Caco-2 (cell line): ENCODE measurements at regions not wholly inside any gene's neighbourhood (a gene's known extent, or its start where the extent isn't known, plus 50 kb on each side); places are given as distances from the start of the nearest gene placed in this dataset.
"Not testable (repeated sequence)": the region's sequence is repeated elsewhere in the genome, so short reads cannot be mapped to it uniquely, and the experiment has no call there.

Source experiments
- BruUV-seq: library from RNA; stranded (reverse); fragments of 400-500 nt; replicated peaks from 2 replicates; lab custom pipeline; 2021; lab: Mats Ljungman, UMichigan
- CTCF ChIA-PET: fragments of 300-600 bp; sonication (Branson Sonifier 250); formaldehyde crosslinking; loops from one replicate; lab custom pipeline; 2022; ENCODE audit warnings: antibody characterized with exemption; lab: Charles Lee
- POLR2A ChIA-PET: fragments of 300-600 bp; sonication (Branson Sonifier 250); formaldehyde crosslinking; loops from one replicate; lab custom pipeline; 2022; ENCODE audit warnings: antibody characterized with exemption; lab: Charles Lee
- DNase-seq, 2 experiments: peaks; one replicate each; pipeline versions ENCODE4 v3.0.0 to v3.0.0-alpha.2; 2020 to 2022
- H3K27me3 ChIP-seq: replicated peaks from 2 replicates; pipeline ENCODE4 v1.6.0; 2011; ENCODE audit warnings: low read length; ENCODE audit not compliant: control insufficient read depth, insufficient read depth
- H3K36me3 ChIP-seq: 2 replicates; pipeline ENCODE4 v1.5.1; 2011; ENCODE audit warnings: low read length; ENCODE audit not compliant: control insufficient read depth, insufficient read depth
- H3K4me1 ChIP-seq: fragments of 250-450 bp; sonication (Bioruptor Pico); 2 replicates; pipeline ENCODE4 v1.5.1; 2020; ENCODE audit warnings: mild to moderate bottlenecking
- H3K4me3 ChIP-seq: 2 replicates; pipeline ENCODE4 v1.5.1; 2011; ENCODE audit warnings: low read depth, mild to moderate bottlenecking, control low read depth, low read length
- H3K9me3 ChIP-seq: fragments of 250-450 bp; sonication (Bioruptor Pico); 2 replicates; pipeline ENCODE4 v1.5.1; 2020; ENCODE audit warnings: mild to moderate bottlenecking, moderate library complexity
- H3K27ac Mint-ChIP-seq: one replicate; pipeline ENCODE4 v1.8.0; 2022; ENCODE audit warnings: mixed read lengths; ENCODE audit not compliant: unreplicated experiment
- H3K27me3 Mint-ChIP-seq: one replicate; pipeline ENCODE4 v1.8.0; 2022; ENCODE audit warnings: mixed read lengths; ENCODE audit not compliant: insufficient read depth, unreplicated experiment
- H3K36me3 Mint-ChIP-seq: one replicate; pipeline ENCODE4 v1.8.0; 2022; ENCODE audit warnings: mild to moderate bottlenecking, mixed read lengths; ENCODE audit not compliant: insufficient read depth, unreplicated experiment
- H3K4me1 Mint-ChIP-seq: one replicate; pipeline ENCODE4 v1.8.0; 2022; ENCODE audit warnings: low read depth, mixed read lengths; ENCODE audit not compliant: unreplicated experiment
- H3K4me3 Mint-ChIP-seq: one replicate; pipeline ENCODE4 v1.8.0; 2022; ENCODE audit warnings: mild to moderate bottlenecking, moderate library complexity, mixed read lengths; ENCODE audit not compliant: unreplicated experiment
- H3K9me3 Mint-ChIP-seq: one replicate; pipeline ENCODE4 v1.8.0; 2022; ENCODE audit warnings: mixed read lengths; ENCODE audit not compliant: unreplicated experiment
- intact Hi-C: fragments of 100-400 bp; cut with micrococcal nuclease; formaldehyde crosslinking; loops from one replicate; pipeline ENCODE4 v1.10.0; 2022; ENCODE audit not compliant: unreplicated experiment
- TF ChIP-seq, protein P1 (sequence below), 2 experiments: fragments of 200-600 bp in 1 of 2; IDR thresholded peaks; 1 replicate in 1 of 2; 2 replicates in 1 of 2; pipeline versions ENCODE4 v1.5.1 to v1.8.0; 2011 to 2022; ENCODE audit warnings: antibody characterized with exemption in 1 of 2, control low read depth in 1 of 2, inconsistent platforms in 1 of 2, low read depth in 1 of 2, low read length in 1 of 2, mild to moderate bottlenecking in 1 of 2, moderate library complexity in 1 of 2; ENCODE audit not compliant: insufficient read depth in 1 of 2, severe bottlenecking in 1 of 2, unreplicated experiment in 1 of 2

DNA sequence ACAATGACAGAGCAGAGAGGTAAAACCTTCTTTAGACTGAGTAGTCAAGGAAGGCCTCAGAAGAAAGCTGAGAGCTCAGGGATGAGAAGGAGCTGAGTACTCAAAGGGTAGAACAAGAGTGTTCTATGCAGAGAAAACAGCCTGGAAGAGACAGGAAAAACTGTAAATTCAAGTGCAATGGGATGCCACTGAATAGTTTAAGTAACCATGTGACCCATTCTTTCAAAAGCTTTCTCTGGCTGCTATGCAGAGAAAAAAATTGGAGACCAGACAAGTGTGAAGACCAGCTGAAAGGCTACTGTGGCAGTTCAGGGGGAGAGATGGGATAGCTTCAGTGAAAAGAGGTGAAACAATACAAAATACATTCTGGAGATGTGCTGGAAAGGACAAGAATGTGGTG is 61.3 kb upstream of the RNF38 start:
- Mint-ChIP-seq H3K27me3 (no peaks in the 10 kb centered on the region), H3K9me3 (no peaks in the 10 kb centered on the region), H3K27ac (no peak overlapping the region), H3K4me1 (peaks cover 14% of the 10 kb centered on the region), H3K4me3 (no peak overlapping the region), H3K36me3 (peaks cover 5% of the 10 kb centered on the region)
- no peaks in the 10 kb centered on the region for H3K9me3 ChIP-seq
- no TSS peak for BruUV-seq
- no peak for DNase-seq
- H3K4me3 ChIP-seq = no peak overlapping the region
- intact Hi-C loops = no loop called here
- TF ChIP-seq, protein P1, sequence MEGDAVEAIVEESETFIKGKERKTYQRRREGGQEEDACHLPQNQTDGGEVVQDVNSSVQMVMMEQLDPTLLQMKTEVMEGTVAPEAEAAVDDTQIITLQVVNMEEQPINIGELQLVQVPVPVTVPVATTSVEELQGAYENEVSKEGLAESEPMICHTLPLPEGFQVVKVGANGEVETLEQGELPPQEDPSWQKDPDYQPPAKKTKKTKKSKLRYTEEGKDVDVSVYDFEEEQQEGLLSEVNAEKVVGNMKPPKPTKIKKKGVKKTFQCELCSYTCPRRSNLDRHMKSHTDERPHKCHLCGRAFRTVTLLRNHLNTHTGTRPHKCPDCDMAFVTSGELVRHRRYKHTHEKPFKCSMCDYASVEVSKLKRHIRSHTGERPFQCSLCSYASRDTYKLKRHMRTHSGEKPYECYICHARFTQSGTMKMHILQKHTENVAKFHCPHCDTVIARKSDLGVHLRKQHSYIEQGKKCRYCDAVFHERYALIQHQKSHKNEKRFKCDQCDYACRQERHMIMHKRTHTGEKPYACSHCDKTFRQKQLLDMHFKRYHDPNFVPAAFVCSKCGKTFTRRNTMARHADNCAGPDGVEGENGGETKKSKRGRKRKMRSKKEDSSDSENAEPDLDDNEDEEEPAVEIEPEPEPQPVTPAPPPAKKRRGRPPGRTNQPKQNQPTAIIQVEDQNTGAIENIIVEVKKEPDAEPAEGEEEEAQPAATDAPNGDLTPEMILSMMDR (IDR thresholded peaks at IDR 0.05; ENCODE audit: insufficient read depth in 1 of 2, low read depth in 1 of 2, low read length in 1 of 2, severe bottlenecking in 1 of 2, unreplicated experiment in 1 of 2) = no peak
- ChIA-PET POLR2A (no interaction called here), CTCF (interaction anchor here (0.6 kb wide), 1 partner anchor 92 kb away, joined by 3 read pairs; no protein-coding TSS in a partner anchor)
- H3K4me1 ChIP-seq = peaks cover 3% of the 10 kb centered on the region; the same call in 1 of the 2 replicates
- H3K27me3 ChIP-seq = no peaks in the 10 kb centered on the region
- H3K36me3 ChIP-seq = no peaks in the 10 kb centered on the region

DNA sequence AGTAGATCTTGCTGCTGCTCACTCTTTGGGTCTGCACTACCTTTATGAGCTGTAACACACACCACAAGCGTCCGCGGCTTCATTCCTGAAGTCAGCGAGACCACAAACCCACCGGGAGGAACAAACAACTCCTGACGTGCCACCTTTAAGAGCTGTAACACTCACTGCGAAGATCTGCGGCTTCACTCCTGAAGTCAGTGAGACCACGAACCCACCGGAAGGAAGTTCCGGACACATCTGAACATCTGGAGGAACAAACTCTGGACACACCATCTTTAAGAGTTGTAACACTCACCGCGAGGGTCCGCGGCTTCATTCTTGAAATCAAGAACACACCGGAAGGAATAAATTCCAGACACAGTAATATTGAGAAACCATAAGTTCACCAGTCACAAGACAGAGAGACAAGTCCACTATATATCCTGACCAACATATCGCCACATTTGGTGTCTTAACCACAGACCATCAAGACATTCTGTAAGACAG is 58.4 kb upstream of the RNF38 start:
- H3K36me3 Mint-ChIP-seq, DNase-seq, H3K27ac Mint-ChIP-seq, H3K27me3 Mint-ChIP-seq, H3K4me3 Mint-ChIP-seq, H3K9me3 ChIP-seq, H3K36me3 ChIP-seq, POLR2A ChIA-PET, H3K27me3 ChIP-seq, H3K4me3 ChIP-seq, BruUV-seq, H3K9me3 Mint-ChIP-seq, H3K4me1 ChIP-seq, intact Hi-C loops: not testable (repeated sequence)
- CTCF ChIA-PET = interaction anchor here (0.6 kb wide), 1 partner anchor 20 kb away, joined by 3 read pairs; no protein-coding TSS in a partner anchor
- peaks cover 14% of the 10 kb centered on the region for H3K4me1 Mint-ChIP-seq

DNA sequence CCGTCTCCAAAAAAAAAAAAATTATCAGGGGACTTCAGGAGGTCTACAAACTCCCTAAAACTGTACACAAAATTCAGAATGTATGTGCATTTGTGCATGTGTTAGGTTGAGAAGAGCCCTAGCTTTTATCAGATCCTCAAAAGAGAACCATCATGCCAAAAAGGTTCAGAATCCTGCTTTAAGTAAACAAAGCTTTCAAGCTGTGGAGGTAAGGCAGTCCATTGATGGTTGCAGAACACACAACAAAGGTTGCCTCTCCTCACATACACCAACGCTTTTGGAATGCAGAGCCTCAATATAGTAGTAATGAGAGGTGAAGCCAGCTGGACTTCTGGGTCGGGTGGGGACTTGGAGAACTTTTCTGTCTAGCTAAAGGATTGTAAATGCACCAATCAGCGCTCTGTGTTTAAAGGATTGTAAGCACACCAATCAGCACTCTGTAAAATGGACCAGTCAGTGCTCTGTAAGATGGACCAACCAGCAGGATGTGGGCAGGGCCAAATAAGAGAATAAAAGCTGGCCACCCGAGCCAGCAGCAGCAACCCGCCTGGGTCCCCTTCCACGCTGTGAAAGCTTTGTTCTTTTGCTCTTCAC is 57.9 kb upstream of the RNF38 start:
- Mint-ChIP-seq H3K4me1 (peaks cover 9% of the 10 kb centered on the region), H3K9me3 (no peaks in the 10 kb centered on the region), H3K36me3 (peaks cover 10% of the 10 kb centered on the region), H3K27me3 (no peaks in the 10 kb centered on the region), H3K27ac (no peak overlapping the region), H3K4me3 (no peak overlapping the region)
- Histone ChIP-seq H3K4me3 (no peak overlapping the region), H3K9me3 (no peaks in the 10 kb centered on the region), H3K4me1 (0 out of 2 replicates have a peak, but pooled peaks cover under 1% of the 10 kb centered on the region), H3K27me3 (no peaks in the 10 kb centered on the region), H3K36me3 (no peaks in the 10 kb centered on the region)
- TF ChIP-seq, protein P1 (IDR thresholded peaks at IDR 0.05; ENCODE audit: insufficient read depth in 1 of 2, low read depth in 1 of 2, low read length in 1 of 2, severe bottlenecking in 1 of 2, unreplicated experiment in 1 of 2) = no peak
- intact Hi-C loops = no loop called here
- no peak for DNase-seq
- POLR2A ChIA-PET = no interaction called here
- CTCF ChIA-PET = interaction anchor here (0.6 to 0.8 kb wide), 2 partner anchors 20 to 48 kb away, joined by 3 read pairs; no protein-coding TSS in a partner anchor
- no TSS peak for BruUV-seq
